CD14-positive monocyte (primary cell): ENCODE measurements at regions not wholly inside any gene's neighbourhood (a gene's known extent, or its start where the extent isn't known, plus 50 kb on each side); places are given as distances from the start of the nearest gene placed in this dataset.

Experiments
- DNase-seq, 3 donors: peaks; one replicate each; pipeline ENCODE4 v3.0.0-alpha.2; 2011 to 2022
- H2AFZ ChIP-seq: 2 replicates; pipeline ENCODE4 v1.6.0; 2012; ENCODE audit warnings: mild to moderate bottlenecking, low read depth, low read length, inconsistent platforms; ENCODE audit not compliant: insufficient read depth, poor library complexity, severe bottlenecking
- H3K27ac ChIP-seq, 2 donors: 1 replicate in 1 of 2; 2 replicates in 1 of 2; pipeline ENCODE4 v1.5.1; 2012 to 2013; ENCODE audit warnings: low read length in 2 of 2, control low read depth in 1 of 2, inconsistent platforms in 1 of 2, low read depth in 1 of 2, mild to moderate bottlenecking in 1 of 2
- H3K27me3 ChIP-seq, 2 donors: one replicate each; pipeline versions ENCODE4 v1.6.0 to v1.6.1; 2011 to 2013; ENCODE audit warnings: low read length in 2 of 2; ENCODE audit not compliant: control insufficient read depth in 2 of 2, insufficient read depth in 2 of 2
- H3K36me3 ChIP-seq, 2 donors: replicated peaks in 1 of 2; 1 replicate in 1 of 2; 2 replicates in 1 of 2; pipeline versions ENCODE4 v1.5.1 to v1.6.1; 2012 to 2013; ENCODE audit warnings: low read length in 2 of 2, control low read depth in 1 of 2, inconsistent platforms in 1 of 2, mild to moderate bottlenecking in 1 of 2; ENCODE audit not compliant: insufficient read depth in 2 of 2, control insufficient read depth in 1 of 2
- H3K4me1 ChIP-seq, 2 donors: 1 replicate in 1 of 2; 2 replicates in 1 of 2; pipeline versions ENCODE4 v1.5.1 to v1.6.1; 2012 to 2013; ENCODE audit warnings: low read length in 2 of 2, control low read depth in 1 of 2, inconsistent platforms in 1 of 2, mild to moderate bottlenecking in 1 of 2, moderate library complexity in 1 of 2; ENCODE audit not compliant: insufficient read depth in 2 of 2, control insufficient read depth in 1 of 2
- H3K4me2 ChIP-seq: replicated peaks from 2 replicates; pipeline ENCODE3; 2012; ENCODE audit warnings: low read length, moderate library complexity, mild to moderate bottlenecking; ENCODE audit not compliant: poor library complexity, severe bottlenecking; ENCODE audit errors: extremely low read depth
- H3K4me3 ChIP-seq, 3 experiments: fragments of 200-600 bp in 1 of 3; sonication (generic) in 1 of 3; replicated peaks in 1 of 3; 1 replicate in 2 of 3; 2 replicates in 1 of 3; pipeline ENCODE4 v1.5.1; 2011 to 2013; ENCODE audit warnings: low read length in 3 of 3, mild to moderate bottlenecking in 3 of 3, control low read depth in 2 of 3, low read depth in 2 of 3, inconsistent platforms in 1 of 3, moderate library complexity in 1 of 3
- H3K79me2 ChIP-seq: 2 replicates; pipeline ENCODE4 v1.6.0; 2012; ENCODE audit warnings: mild to moderate bottlenecking, control low read depth, inconsistent platforms, low read length, moderate library complexity; ENCODE audit not compliant: insufficient read depth
- H3K9ac ChIP-seq: 2 replicates; pipeline ENCODE4 v1.6.0; 2017; ENCODE audit warnings: low read length, mild to moderate bottlenecking; ENCODE audit not compliant: insufficient read depth, poor library complexity, severe bottlenecking
- H3K9me3 ChIP-seq, 2 donors: replicated peaks in 1 of 2; 1 replicate in 1 of 2; 2 replicates in 1 of 2; pipeline versions ENCODE4 v1.5.1 to v1.6.1; 2012 to 2013; ENCODE audit warnings: low read length in 2 of 2, control low read depth in 1 of 2; ENCODE audit not compliant: control insufficient read depth in 1 of 2, insufficient read depth in 1 of 2
- H4K20me1 ChIP-seq: 2 replicates; pipeline ENCODE4 v1.6.0; 2012; ENCODE audit warnings: mild to moderate bottlenecking, low read length, control low read depth, moderate library complexity; ENCODE audit not compliant: insufficient read depth
- H3K27ac Mint-ChIP-seq, 7 donors: one replicate each; pipeline ENCODE4 v1.8.0; 2020; ENCODE audit warnings: mild to moderate bottlenecking in 7 of 7, mixed read lengths in 7 of 7, moderate library complexity in 6 of 7, inconsistent platforms in 2 of 7
- H3K27me3 Mint-ChIP-seq, 3 donors: one replicate each; pipeline ENCODE4 v1.8.0; 2021 to 2022; ENCODE audit warnings: low read depth in 3 of 3, mild to moderate bottlenecking in 3 of 3, mixed read lengths in 3 of 3, moderate library complexity in 3 of 3, inconsistent platforms in 1 of 3
- H3K36me3 Mint-ChIP-seq, 2 donors: one replicate each; pipeline ENCODE4 v1.8.0; 2020; ENCODE audit warnings: mixed read lengths in 2 of 2, inconsistent platforms in 1 of 2, mild to moderate bottlenecking in 1 of 2
- H3K4me1 Mint-ChIP-seq: one replicate; pipeline ENCODE4 v1.8.0; 2020; ENCODE audit warnings: mild to moderate bottlenecking, mixed read lengths
- H3K4me3 Mint-ChIP-seq, 2 donors: one replicate each; pipeline ENCODE4 v1.8.0; 2020; ENCODE audit warnings: mild to moderate bottlenecking in 2 of 2, mixed read lengths in 2 of 2, moderate library complexity in 1 of 2
- H3K9me3 Mint-ChIP-seq, 7 donors: one replicate each; pipeline ENCODE4 v1.8.0; 2020 to 2022; ENCODE audit warnings: mixed read lengths in 7 of 7, mild to moderate bottlenecking in 6 of 7, moderate library complexity in 6 of 7, inconsistent platforms in 2 of 7
- CTCF ChIP-seq: fragments of 200-600 bp; IDR thresholded peaks from one replicate; pipeline ENCODE4 v1.8.0; 2022; ENCODE audit warnings: antibody characterized with exemption, mild to moderate bottlenecking
- WGBS: methylation state at CpG from one replicate; pipeline ENCODE4 v1.1.5; 2013; ENCODE audit warnings: missing lambda C conversion rate; ENCODE audit not compliant: insufficient coverage; 5-methylcytosine and 5-hydroxymethylcytosine counted together
- intact Hi-C, 2 donors: fragments of 100-400 bp; cut with micrococcal nuclease; formaldehyde crosslinking; loops; one replicate each; pipeline versions ENCODE4 v1.15.0 to v1.15.1; 2023

GRCh38 chr2:129548880-129549279 lies 430.6 kb upstream of the RAB6C start:
- Mint-ChIP-seq H3K36me3 (no peaks in the 10 kb centered on the region), H3K27me3 (peaks cover 0 to 2% (median 0%) of the 10 kb centered on the region in 3 donors), H3K4me3 (no peak overlapping the region), H3K4me1 (no peaks in the 10 kb centered on the region), H3K27ac (no peak overlapping the region), H3K9me3 (peaks cover 2 to 10% (median 6%) of the 10 kb centered on the region in 7 donors)
- 90% methylated on average over 2 of the region's 3 CpGs for WGBS
- no peak overlapping the region for H3K4me3 ChIP-seq
- DNase-seq: no peak
- H3K4me1 ChIP-seq: no peaks in the 10 kb centered on the region
- no peak overlapping the region for H2AFZ ChIP-seq
- H3K36me3 ChIP-seq: no peaks in the 10 kb centered on the region
- intact Hi-C loops: no loop called here
- no peak overlapping the region for H3K4me2 ChIP-seq
- H3K9ac ChIP-seq: no peak overlapping the region
- H3K79me2 ChIP-seq: no peaks in the 10 kb centered on the region
- H3K27ac ChIP-seq: no peak overlapping the region
- peaks cover 0 to 10% of the 10 kb centered on the region in 2 donors for H3K9me3 ChIP-seq
- no peak for TF ChIP-seq CTCF
- no peaks in the 10 kb centered on the region for H3K27me3 ChIP-seq
- no peaks in the 10 kb centered on the region for H4K20me1 ChIP-seq

DNA sequence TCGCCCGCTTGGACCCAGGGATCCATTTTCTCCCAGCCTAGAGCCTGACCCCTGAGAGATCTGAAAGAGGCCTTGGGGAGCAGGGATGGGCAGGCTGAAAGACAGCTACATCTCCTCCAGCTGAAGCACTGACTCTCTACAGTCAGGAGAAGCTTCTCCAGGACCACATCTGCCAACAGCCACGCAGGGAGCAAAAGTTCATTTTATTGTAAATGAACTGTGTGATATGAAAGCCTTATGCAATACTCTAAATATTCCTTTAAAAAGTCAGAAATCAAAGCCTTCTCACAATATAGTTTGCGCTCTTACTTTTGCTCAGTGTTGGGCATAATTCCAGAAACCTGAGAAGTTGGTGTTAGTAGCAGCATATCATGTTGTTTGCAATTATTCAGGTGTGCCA lies 428.9 kb upstream of the RAB6C start:
- intact Hi-C loops: no loop called here
- Mint-ChIP-seq H3K27me3 (peaks cover 0 to 2% (median 0%) of the 10 kb centered on the region in 3 donors), H3K27ac (no peak overlapping the region), H3K36me3 (no peaks in the 10 kb centered on the region), H3K9me3 (peaks cover 2 to 10% (median 3%) of the 10 kb centered on the region in 7 donors), H3K4me3 (no peak overlapping the region), H3K4me1 (no peaks in the 10 kb centered on the region)
- no peaks in the 10 kb centered on the region for H4K20me1 ChIP-seq
- no peak overlapping the region for H3K4me2 ChIP-seq
- H3K9me3 ChIP-seq: peaks cover 0 to 4% of the 10 kb centered on the region in 2 donors
- TF ChIP-seq CTCF: no peak
- no peaks in the 10 kb centered on the region for H3K79me2 ChIP-seq
- no peaks in the 10 kb centered on the region for H3K27me3 ChIP-seq
- no peak overlapping the region for H3K4me3 ChIP-seq
- no peaks in the 10 kb centered on the region for H3K36me3 ChIP-seq
- H3K9ac ChIP-seq: no peak overlapping the region
- H3K27ac ChIP-seq: no peak overlapping the region
- H3K4me1 ChIP-seq: no peaks in the 10 kb centered on the region
- WGBS: no CpG with 5 or more reads among the region's 4 CpGs
- no peak for DNase-seq
- H2AFZ ChIP-seq: no peak overlapping the region
